Activated CD8-positive, alpha-beta memory T cell treated with anti-CD3 and anti-CD28 coated beads for 36 hours (primary cell): ENCODE measurements at regions not wholly inside any gene's neighbourhood (a gene's known extent, or its start where the extent isn't known, plus 50 kb on each side); places are given as distances from the start of the nearest gene placed in this dataset.

Experiments
- CTCF ChIA-PET: fragments of 350-600 bp; sonication (Branson Sonifier 250); formaldehyde crosslinking; loops from one replicate; lab custom pipeline; 2021; ENCODE audit warnings: antibody characterized with exemption; lab: Charles Lee
- POLR2A ChIA-PET: fragments of 350-600 bp; sonication (Branson Sonifier 250); formaldehyde crosslinking; loops from one replicate; lab custom pipeline; 2021; ENCODE audit warnings: antibody characterized with exemption; lab: Charles Lee

DNA sequence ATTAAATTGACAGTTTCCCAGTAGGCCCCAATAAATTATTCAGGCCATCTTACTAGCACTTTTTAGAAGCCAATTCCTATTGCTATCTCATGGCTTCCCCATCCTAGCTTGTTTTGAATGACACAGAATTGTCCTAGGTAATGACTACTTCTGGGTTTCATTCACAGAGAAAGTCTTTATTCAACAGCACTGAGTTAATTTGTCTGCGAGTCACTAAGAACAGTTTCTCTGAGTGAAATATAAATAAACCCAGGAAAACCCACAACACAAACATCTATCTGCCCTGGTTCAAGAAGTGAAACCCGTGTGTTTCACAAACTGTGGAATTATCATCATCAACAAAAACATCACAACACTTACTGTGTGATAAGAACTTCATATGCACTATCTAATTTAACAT is 1366.8 kb downstream of the EPHA7 start:
- ChIA-PET POLR2A (no interaction called here), CTCF (no interaction called here)

DNA sequence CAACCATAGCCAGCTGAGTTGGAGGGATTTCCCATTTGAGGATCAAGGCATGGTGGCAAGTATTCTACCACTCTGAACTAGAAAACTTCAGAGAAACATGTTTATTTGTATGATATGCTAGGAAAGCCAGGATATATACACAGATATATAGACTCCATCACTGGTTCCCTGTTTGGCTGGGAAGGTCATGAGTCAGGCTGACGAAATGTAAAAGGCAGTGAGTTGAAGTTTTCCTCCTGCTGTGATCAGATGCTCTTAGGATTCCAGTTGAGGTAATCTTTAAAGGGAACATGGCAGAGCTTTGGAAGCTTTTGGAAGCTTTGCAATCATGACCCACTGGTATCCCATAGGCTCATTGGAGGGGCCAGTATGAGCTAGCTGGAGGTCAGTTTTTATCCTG is 1369.1 kb downstream of the EPHA7 start:
- CTCF ChIA-PET, result no interaction called here
- POLR2A ChIA-PET, result no interaction called here

DNA sequence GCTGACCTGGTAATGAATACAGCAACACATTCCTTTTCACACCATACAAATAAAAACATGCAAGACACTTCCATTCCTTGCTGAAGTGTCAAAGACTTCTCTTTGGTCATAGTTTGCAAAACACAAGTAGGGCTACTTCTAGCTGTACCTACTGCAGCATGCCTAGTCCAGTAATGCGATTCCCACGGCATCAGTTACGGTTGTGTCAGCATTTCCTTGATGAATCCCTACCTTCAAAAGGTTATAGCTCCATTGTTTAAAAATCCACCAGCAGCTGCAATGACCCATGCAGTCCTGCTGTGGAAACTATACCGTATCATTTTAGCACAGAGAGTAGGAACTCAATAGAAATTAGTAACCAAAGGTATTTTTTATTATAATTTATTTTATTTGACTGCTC is 1371.5 kb downstream of the EPHA7 start:
- POLR2A ChIA-PET, result no interaction called here

DNA sequence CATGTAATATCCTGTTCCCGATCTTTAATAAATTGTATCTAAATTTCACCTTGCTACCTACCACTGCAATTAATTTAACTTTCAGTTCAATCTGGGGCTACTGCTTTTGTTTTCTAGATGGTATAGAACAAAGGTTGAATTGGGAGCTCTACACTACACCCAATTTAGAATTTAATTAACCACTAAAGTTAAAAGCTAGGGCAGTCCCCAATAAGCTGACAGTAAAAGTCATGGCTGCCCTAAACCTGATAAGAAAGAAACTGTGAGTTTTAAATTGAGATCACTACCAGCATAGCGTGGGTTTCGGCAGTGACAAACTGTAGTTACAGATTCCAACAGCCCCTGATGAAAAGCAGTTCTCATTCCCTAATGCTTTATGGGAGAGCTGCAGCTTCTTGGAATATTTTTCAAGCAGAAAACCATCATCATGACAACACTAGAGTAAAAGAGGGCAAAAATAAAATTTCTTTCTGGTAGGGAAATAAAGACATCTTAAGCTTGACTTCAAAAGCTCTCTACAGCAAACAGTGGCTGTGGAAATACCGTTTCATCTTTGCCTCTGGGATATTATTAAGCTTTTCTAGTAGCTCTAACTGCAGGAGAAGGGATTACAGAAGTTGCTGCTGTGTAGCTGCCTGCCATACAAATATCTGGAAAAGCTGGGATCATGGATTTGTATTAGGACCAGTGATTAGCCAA is 1372.1 kb downstream of the EPHA7 start:
- POLR2A ChIA-PET, result no interaction called here
- CTCF ChIA-PET, result no interaction called here

More for the DNA sequence above, 1371.5 kb downstream of the EPHA7 start:
- CTCF ChIA-PET, result no interaction called here

DNA sequence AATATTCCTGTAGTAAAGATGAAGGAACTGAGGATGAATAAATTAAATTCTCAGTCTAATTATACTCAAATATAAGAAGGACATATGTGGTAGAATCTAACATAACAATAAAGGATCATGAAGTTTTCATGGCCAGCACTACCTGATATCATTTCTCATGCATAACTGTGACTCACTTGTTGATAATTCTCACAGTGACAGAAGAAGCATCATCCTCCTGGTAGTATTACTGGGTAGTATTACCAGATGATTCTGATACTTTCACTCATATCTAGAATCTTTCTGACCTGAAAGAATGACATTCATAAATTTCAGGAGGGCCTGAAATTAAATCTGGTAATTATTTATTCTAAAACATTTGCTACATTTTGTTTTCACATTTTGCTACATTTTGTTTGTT is 1375.0 kb downstream of the EPHA7 start:
- ChIA-PET CTCF (no interaction called here), POLR2A (no interaction called here)

DNA sequence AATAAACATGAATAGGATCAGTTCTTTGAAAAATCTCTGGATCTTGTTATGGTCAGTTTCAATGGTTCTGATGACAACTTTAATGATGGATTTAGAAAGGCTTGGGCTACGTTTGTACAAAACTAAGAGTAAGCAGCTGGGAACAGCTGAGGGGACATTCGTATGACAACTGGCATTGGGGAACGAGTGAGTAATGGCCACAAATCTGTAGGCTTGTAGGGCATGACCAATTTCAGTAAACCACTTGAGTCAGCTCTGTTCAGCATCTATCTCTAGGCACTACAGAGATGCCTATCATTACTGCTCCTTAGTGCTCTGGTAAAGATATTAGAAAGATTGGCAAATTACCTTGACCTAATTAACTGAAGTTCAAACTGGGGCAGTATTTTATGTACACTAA is 1375.6 kb downstream of the EPHA7 start:
- POLR2A ChIA-PET, result no interaction called here

DNA sequence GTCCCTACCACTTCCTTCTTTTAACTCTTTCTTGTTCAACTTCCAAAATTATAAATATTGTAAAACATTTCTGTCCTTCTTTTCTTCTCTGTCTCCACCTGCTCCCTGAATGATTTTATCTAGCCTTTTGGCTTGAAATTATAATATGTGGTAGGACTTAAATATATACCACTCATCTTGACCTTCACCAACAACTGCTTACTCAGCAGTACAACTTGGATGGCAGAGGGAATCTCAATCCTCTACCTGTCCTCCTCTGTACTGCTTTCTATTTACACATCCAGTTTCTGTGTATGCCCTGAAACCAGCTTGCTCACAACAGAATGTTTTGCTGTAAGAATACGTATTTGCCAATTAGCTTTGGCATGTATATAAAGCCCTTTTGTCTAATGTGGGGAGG is 1392.5 kb downstream of the EPHA7 start:
- ChIA-PET POLR2A (no interaction called here), CTCF (no interaction called here)

More for the DNA sequence above, 1375.6 kb downstream of the EPHA7 start:
- CTCF ChIA-PET, result no interaction called here

DNA sequence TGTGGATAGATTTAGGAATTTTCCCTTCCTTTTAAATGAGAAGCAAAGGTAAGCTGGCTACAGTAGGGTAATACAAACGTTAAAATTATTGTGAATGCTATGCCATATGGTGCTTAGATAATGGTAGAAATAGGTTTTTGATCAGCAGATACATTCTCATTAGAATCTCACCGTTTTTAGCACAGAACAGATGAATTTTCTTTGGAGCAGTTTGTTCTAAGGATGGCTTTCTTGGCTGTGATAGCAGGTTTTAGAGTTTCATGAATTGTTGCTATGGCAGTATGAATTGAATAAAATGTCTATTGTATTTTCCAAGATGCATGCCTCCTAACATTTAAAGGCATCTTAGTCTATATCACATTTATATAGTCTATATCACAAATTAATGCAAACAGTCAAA is 1394.5 kb downstream of the EPHA7 start:
- ChIA-PET POLR2A (no interaction called here), CTCF (no interaction called here)

DNA sequence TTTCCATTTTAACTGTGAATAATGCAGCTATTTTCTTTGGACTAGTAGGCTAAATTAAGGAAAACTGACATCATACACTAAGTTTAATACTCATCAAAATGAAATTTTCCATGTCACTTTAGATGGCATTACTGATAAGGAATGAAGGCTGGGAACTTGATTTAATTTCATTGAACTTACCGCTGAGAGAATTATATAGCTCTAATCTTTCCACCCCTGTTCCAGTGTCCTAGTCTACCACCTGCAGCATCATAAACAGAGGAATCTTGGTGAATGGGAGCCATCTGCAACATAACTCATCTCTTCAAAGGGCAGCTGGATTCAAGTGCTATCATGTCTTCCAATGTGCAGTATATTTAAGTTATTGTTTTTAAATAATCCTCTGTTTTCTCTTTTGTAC is 1395.2 kb downstream of the EPHA7 start:
- ChIA-PET POLR2A (no interaction called here), CTCF (interaction anchor here (1.4 kb wide), 1 partner anchor 12 kb away, joined by 3 read pairs; no protein-coding TSS in a partner anchor)

DNA sequence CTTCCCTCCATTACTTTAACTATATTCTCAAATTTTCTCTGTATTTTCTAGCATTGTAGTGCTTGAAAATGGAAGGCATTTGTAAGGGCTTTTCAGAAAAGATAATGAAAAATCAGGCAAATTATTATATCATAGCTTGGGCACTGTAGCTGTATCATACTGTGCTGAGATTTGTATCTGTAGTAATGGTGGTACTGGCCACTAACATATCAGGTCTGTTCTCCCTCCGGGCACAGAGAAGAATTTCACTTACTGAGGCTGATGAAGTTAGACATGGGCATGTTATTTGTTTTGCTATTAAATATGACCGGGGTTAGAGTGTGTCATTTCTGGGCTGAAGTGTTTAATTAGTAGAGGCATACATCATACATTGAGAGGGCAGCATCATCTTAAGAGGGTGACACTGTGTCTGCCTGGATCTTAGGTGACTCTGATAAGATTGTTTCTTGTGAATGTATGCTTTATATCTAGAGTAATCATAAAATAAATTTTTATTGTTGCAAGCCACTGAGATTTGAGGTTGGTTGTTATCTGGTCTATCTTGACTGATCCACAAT is 1395.9 kb downstream of the EPHA7 start:
- CTCF ChIA-PET, result interaction anchor here (1.4 kb wide), 1 partner anchor 12 kb away, joined by 3 read pairs; no protein-coding TSS in a partner anchor
- POLR2A ChIA-PET, result no interaction called here

DNA sequence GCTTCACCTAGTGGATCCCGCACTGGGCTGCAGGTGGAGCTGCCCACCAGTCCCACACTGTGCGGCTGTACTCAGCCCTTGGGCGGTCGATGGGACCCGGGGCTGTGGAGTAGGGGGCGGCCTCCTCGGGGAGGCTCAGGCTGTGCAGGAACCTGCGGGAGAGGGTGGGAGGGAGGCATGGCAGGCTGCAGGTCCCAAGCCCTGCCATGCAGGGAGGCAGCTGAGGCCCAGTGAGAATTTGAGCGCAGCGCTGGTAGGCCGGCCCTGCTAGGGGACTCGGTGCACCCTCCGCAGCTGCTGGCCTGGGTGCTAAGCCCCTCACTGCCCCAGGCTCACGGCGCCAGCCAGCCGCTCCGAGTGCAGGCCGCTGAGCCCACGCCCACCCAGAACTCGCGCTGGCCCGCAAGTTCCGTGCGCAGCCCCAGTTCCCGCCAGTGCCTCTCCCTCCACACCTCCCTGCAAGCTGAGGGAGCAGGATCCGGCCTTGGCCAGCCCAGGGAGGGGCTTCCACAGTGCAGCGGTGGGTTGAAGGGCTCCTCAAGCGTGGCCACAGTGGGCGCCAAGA is 1407.6 kb downstream of the EPHA7 start:
- ChIA-PET POLR2A (no interaction called here), CTCF (no interaction called here)

DNA sequence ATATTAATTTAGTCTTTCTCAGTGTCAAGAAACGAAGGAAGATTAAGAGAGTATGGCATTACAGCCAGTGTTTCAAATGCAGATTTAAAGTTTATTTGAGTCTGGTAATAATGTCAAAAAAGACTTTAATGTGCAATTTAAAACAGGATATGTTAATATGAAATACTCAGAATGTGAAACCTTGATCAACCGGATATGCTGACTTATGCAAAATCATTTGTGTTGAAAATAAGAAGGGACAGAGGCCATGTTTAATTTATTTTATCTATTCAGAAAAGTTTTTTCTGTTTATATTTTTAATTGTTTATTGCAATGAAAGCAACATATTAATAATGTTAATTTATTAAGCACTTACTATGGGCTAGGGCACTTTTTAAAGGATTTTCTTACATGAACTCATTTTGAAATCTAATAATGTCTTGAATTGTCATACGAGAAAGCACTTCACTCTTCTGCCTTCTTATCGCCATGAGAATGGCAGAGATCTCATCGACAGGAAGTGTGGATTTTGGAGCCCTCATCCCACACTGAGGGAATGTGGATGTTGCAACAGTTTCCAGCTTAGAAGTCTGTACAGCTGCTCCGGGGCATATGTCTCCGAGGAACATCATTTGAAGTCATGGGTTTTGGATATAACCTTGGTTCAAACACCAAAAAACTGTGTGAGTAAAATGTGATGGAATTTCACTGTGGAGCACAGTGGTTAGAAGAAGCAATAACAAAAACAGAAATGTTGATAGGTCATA is 1410.4 kb downstream of the EPHA7 start:
- ChIA-PET POLR2A (no interaction called here), CTCF (no interaction called here)

DNA sequence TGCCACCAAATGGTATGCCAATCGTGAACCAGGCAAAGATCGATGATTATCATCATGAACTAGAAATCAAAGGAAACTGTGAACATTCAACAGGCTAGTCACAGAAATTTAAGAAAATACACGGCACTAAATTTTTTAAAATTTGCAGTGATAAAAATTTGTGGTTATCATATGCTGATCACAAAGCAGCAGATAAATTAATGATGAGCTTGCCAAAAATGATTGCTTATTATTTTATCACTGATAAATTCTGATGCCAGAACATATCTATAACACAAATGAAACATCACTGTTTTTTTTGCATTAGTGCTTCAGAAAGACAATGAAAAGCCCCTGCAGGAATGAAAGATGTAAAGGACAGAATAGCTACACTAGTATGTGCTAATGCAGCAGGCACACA is 1413.2 kb upstream of the MAP3K7 start:
- CTCF ChIA-PET, result no interaction called here
- POLR2A ChIA-PET, result no interaction called here

DNA sequence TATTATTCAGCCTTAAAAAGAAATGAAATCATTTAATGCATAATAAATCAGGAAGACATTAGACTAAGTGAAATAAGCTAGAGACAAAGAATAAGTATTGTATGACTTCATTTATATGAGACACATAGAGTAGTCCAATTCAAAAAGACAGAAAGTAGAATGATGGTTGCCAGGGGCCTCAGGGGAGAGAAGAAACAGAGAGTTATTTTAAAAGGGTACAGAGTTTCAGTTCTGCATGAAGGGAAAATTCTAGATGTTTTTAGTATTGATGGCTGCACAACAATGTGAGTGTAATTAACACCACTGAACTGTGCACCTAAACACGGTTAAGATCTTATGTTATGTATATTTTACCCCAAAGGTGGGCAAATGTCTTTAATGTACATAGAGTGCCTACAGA is 1407.9 kb upstream of the MAP3K7 start:
- ChIA-PET POLR2A (no interaction called here), CTCF (no interaction called here)

DNA sequence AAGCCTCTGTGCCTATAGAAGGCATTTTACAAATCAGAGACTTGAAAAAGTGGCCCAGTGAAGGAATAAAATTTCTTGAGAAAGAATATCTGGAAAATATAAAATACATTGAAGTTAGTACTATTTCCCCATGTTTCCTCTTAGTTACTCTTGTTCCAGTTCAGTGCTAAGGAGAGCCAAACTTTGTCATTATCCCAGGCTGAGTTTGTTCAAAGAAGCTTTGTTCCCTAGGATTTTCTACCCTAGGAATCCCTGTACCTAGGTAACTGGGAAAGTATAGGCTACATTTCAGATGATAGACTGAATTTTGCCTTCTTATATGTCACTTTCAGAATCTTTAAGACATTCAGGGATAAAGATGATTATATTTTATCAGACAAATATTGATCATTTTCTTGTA is 1395.7 kb upstream of the MAP3K7 start:
- POLR2A ChIA-PET, result no interaction called here
- CTCF ChIA-PET, result no interaction called here

DNA sequence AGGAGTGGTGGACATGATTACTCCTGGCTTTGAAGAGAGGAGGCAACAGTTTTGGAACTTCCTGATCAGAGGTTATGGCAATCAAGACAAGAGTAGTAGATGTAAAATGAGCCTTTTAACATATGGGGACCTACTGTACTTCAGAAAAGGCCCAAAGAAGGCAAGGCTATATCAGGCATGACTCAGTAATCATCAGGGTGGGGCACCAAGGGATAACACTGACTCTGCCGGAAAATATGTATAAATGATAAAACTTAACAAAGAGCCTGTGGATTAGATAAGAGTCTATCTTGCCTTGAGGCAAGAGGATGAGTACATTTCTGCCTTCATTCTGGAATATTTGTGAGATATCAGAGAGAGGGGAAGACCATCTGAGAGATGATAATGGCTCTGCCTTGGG is 1389.9 kb upstream of the MAP3K7 start:
- POLR2A ChIA-PET, result no interaction called here

DNA sequence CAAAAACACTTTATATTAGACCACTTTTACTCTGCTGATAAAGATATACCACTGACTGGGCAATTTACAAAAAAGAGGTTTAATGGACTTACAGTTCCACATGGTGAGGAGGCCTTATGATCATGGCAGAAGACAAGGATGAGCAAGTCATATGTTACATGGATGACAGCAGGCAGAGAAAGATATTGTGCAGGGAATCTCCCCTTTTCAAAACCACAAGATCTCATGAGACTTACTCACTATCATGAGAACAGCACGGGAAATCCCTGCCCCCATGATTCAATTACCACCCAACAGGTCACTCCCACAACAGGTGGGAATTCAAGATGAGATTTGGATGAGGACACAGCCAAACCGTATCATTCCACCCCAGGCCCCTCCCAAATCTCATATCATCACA is 1383.8 kb upstream of the MAP3K7 start:
- POLR2A ChIA-PET, result no interaction called here
- CTCF ChIA-PET, result no interaction called here

More for the DNA sequence above, 1389.9 kb upstream of the MAP3K7 start:
- CTCF ChIA-PET, result no interaction called here

DNA sequence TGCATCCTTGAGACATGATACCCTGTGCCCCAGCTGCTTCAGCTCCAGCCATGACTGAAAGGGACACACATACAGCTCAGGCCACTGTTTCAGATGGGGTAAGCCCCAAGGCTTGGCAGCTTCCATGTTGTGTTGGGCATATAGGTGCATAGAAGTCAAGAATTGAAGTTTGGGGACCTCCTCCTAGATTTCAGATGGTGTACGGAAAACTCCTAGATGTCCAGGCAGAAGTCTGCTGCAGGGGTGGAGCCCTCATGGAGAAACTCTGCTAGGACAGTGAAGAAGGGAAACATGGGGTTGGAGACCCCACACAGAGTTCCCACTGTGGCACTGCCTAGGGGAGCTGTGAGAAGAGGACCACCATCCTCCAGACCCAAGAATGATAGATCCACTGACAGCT is 1379.0 kb upstream of the MAP3K7 start:
- POLR2A ChIA-PET, result no interaction called here
- CTCF ChIA-PET, result no interaction called here

DNA sequence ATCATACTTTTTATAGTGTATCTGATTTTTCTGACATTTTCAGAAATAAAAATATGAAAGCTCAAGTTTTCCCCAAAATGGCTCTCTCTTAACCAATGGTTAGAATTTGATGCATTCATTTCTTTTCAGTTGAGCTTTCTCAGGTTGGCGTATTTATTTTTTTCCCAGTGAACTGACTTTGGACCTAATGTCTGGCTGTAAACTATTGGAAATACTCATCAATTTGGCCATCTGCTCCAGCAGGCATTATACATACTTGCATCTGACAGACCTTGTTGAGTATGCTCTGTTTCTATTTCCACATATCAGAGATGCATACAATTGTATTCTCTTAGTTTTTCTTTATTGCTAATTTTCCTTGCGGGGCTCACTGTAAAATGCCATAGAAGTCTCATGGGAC is 1374.8 kb upstream of the MAP3K7 start:
- ChIA-PET POLR2A (no interaction called here), CTCF (interaction anchor here (1.4 kb wide), 1 partner anchor 14 kb away, joined by 3 read pairs; no protein-coding TSS in a partner anchor)

DNA sequence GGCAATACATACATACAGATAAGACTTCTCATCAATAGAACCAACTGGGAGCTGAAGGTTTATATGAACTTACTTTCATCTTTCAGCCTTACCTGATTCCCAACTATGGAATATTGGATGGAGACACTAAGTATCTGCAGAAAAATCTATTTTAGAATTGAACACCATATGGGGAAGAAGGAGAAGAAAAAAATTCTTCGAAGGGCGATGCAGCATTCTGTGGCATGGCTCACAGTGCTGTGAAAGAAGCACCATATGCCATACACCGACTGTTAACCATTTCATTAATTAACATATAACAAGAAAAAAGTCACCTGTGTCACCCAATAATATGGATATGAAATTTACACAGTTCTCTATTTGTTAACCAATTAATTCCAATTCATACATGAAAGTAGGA is 1374.4 kb upstream of the MAP3K7 start:
- ChIA-PET POLR2A (no interaction called here), CTCF (interaction anchor here (1.4 kb wide), 1 partner anchor 14 kb away, joined by 3 read pairs; no protein-coding TSS in a partner anchor)
